ENCODE measurements at regions not wholly inside any gene's neighbourhood (a gene's known extent, or its start where the extent isn't known, plus 50 kb on each side); places are given as distances from the start of the nearest gene placed in this dataset.
"Not testable (repeated sequence)": the region's sequence is repeated elsewhere in the genome, so short reads cannot be mapped to it uniquely, and the experiment has no call there.

DNA sequence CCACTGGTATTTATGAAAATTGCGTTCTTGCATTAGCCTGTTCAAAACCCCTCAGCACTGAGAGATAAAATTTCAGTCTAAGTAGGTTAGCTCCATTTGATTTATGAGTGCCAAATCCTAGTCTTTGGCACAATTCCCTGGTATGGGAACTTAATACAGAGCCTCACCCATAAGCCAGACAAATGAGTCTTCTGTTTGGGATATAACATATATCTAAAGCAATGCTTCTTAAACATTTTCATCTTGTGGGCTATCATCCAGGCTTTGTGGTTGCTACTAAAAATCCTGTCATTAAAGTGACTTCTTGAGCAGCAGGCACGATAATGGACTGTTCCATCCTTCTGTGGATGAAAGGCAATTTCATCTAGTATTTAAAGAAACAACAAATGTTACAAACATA lies 419.5 kb upstream of the ACTBL2 start:
- DNase-seq (ENCODE audit: low read depth in 2 of 2): no peak

DNA sequence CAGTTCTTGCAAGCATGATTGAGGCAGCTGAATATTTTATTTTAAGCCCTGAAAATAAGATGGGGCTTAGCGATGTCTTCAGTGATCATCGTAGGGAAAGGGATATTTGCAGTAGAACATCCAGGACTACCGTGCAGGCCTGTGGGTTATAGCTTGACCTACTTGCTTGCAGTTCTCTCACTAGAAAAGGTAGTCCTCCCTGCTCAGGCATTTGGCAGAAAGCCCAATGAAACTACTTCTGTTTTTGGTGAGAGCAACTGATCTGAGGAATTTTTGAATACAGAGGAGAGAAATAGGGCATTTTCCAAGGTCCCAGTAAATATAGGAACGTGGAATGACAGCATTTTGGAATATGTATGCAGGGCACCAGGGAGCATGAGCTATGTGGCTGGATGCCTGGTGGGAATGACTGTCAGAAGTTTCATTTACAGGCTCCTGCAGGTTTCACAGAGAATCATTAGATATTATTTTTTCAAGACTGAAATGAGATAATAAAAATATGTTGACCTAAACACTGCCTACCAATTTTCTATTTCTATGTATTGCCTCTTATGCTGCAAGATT lies 417.9 kb upstream of the ACTBL2 start:
- DNase-seq (ENCODE audit: low read depth in 2 of 2): no peak

DNA sequence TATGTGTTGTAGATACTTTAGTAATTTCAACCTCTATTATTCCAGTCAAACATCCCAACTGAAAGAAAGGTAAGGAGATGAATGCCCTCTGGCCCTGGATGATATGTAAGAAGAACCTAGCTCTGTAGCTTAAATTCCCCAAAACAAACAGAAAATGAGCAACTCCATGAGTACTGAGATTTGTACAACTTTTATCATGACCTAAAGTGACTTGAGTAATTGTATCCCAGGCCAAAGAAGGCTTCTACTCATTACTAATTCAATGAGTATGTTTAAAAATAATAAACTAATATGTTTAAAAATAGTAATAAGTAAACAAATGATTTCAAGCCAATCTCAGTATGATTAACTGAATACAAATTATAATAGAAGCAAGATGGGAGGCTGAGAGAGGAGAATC lies 414.0 kb upstream of the ACTBL2 start:
- DNase-seq (ENCODE audit: low read depth in 2 of 2): no peak

DNA sequence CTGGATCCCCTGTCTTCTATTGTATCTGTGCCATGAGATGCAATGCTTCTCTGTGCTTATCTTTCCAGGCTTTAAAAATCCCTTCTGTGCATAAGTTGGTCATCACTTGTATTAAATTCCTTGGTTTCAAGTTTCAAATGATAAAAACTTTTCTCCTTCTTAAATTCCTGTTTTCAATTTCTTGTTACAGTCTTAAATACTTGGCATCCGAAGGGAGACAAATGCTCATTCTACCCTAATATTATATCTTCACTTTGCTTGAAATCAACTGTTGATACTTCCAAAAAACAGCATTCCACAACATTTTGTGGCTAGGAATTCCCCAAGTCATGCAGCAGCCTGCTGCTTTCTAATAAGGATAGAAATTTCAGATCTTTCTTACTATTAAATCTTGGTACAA lies 413.2 kb upstream of the ACTBL2 start:
- DNase-seq (ENCODE audit: low read depth in 2 of 2): no peak

DNA sequence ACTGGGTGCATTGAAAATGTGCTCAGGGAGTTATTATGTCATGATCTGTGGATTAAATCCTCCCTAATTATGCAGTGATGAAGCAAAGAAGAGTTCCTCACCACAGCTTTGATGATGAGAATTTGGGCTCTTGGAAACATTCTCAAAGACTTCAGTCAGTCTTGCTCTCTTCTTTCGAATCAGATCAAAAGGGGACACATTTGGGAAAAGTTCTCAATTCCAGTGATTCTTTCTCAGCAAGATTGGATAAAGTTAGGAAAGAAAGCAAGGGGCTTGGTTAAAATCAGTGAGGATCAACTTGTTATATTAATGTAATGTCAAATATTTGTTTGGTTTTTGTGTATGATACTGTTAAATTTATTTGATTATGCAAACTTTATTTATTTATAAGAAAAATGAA lies 411.3 kb upstream of the ACTBL2 start:
- DNase-seq (ENCODE audit: low read depth in 2 of 2): no peak

DNA sequence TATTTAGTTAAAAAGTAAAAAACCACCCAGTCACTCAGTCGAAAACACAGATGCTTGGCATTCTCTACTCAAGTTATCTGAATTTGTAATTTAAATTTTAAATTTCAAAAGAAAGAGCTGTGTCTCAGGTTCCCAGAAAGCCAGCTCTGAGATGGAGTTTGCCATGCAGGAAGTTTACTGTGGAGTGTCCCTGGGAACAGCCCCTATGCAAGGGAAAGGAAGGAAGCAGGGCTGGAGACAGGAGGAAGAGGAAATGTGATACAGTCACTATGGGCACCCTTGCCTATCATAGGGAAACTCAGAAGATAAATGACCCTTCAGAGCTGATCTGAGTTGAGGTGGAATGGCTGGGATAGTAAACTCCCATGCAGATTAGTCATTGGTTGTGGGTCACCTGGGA lies 408.8 kb upstream of the ACTBL2 start:
- DNase-seq (ENCODE audit: low read depth in 2 of 2): peak in 1 of 2 donors; percentile 2

DNA sequence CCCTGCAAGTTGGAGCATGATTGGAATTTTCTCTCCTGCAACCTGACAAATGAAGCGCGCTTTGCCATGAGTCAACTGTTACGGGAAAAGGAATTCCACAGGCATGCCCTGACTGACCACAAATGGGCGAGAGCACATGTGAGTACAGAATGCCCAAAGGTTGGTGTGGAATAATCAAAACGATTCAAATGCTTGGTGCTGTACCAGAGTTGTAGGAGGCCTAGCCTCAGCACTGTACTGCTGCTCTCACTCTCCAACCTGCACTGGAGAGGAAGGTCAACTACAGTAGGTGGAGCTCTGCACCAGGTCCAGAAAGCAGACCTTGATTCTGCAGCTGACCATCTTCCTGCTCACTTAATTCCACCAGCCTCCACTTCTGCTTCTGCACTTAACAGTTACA lies 406.9 kb upstream of the ACTBL2 start:
- DNase-seq (ENCODE audit: low read depth in 2 of 2): peak; percentile 43 to 76

DNA sequence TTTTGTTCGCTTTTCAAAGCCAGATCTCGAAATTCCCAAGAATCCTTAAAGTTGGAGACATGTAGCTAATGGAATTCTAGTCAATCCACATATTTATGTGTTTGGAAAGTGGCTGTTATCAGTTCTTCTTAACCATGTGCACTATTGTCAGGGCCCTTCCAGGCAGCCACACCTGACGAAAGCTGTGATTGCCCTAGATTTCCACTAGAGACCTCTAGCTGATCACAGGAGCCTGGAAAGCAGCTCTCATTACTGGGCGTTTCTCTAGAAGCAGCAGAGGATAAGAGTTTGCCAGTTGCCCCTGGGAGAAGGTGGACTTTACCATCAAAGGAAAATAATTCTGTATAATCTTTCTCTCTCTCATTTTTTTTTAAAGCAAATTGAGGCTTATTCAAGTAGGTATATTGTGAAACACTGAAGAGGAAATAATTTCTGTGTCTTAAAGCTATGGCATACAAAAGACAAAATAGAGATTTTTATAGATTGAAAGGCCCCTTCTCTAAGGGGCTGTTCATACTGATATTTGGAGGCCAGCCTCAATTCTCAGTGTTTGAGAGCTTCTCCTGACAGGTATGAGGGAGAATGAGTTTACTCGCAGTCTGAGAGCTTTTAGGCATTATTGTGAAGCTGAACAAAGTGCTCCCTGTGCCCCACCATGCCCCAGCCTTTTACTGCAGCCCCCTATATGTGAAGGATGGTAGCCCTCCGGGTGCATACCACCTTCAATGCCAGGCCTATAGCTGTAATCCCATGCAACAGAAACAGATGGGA lies 405.4 kb upstream of the ACTBL2 start:
- DNase-seq (ENCODE audit: low read depth in 2 of 2): peak; percentile 53 to 82

DNA sequence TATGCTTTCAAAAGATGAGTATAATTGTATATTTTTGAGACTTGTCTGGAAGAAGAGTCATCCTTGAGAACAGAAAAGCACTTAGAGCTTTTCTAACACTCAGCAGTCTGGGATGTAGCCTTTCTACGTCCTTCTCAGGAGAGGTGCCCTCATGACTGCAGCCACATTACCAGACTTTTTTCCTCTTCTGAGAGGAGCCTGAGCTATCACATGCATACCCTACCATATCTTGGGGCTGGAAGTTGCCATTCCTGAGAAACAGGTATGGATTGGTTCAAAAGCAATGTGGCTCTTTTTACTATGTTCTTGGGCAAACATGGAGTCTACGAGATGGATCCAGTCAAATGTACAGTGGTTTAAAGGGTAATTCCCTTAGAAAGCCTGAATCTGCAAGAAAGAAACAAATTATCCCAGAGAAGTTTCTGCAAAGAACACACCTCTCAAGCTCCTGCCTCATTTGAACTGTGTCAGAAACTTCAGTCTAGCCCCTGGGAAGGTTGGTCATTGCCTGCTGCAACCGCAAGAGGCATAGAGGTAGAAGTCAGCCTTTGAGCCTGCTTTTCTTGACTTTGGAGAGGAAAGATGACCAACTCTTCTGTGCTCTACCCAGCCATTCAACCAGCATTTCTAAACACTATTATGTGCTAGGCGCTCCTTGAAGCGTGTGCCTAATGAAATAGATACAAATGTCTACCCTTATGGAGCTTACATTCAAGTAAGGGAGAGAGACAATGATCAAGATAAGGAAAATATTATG lies 401.9 kb upstream of the ACTBL2 start:
- DNase-seq (ENCODE audit: low read depth in 2 of 2): no peak

DNA sequence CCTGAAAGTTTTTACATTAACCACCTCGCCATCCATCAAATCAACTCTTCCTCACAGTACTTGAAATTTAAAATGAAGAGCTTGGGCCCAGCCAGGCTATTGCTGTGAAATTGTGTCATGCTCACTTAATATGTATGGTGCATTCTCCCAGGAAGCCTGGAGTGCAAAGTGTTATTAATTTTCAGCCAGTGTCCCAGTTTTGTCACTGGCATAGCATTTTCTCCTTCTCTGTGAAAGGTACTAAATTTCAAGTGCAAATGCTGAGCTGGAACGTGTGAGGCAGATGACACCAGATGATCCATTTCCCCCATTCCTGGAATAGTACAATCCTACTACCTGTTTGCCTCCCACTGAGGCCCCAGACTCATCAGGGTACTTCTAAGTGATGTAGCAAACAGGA lies 397.6 kb upstream of the ACTBL2 start:
- DNase-seq (ENCODE audit: low read depth in 2 of 2): no peak

DNA sequence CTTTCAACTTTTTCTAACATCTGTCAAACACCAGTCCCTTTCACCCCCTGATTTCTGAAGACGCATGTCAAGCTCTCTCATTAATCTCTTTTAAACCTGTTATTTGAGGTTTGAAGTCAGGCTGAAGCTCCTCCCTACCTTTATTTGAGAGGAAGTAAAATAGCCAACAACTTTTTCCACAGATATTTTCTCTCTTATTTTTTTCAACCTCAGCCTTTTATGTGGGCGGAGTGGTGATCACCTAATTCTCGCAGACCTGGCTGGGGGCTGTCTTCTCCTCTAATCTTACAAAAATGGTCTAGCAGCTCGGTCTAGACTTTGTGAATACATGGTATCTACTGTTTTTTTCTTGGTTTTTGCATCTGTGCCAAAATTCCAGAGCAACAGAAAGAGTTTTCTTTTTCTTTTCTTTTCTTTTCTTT lies 395.7 kb upstream of the ACTBL2 start:
- DNase-seq (ENCODE audit: low read depth in 2 of 2): no peak

DNA sequence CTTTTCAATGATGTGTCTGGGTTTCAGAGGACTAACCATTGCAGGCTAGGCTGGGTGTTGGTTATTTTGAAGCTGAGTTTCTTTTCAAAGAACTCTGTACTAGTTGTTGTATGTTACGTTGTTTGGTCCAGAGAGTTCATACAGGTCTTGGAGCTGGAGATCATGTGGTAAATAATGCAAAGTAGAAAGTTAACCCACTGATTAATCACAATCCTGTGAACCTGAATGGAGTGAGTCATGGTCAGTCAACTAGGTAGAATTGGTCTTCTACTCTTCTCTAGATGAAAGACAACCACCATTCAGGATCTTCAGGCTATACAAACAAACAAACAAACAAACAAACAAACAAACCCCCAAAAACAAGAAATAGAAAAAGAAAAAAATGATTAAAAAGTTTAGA lies 388.9 kb upstream of the ACTBL2 start:
- no peak for DNase-seq (ENCODE audit: low read depth in 2 of 2)

DNA sequence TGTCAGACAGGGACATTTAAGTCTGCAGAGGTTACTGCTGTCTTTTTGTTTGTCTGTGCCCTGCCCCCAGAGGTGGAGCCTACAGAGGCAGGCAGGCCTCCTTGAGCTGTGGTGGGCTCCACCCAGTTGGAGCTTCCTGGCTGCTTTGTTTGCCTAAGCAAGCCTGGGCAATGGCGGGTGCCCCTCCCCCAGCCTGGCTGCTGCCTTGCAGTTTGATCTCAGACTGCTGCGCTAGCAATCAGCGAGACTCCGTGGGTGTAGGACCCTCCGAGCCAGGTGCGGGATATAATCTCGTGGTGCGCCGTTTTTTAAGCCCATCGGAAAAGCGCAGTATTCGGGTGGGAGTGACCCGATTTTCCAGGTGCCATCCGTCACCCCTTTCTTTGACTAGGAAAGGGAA lies 387.7 kb upstream of the ACTBL2 start:
- DNase-seq (ENCODE audit: low read depth in 2 of 2): not testable (repeated sequence)

DNA sequence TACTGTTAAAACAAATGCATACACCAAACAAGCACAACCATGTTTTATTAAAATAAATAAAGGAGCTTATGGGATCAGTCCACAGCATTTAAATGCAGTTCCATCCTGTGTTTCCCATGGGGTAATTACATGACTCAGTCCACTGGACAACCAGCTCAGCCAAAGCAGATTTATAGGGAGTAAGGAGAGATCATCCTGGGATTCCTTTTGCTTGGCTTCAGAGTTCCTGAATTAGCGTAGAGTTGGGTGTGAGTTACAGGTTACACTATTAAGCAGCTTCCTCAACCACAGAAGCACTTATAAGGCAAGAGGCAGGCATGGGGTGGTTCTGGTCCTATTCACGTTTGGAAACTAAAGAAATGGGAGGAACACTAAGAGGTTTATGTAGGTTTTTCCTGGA lies 381.1 kb upstream of the ACTBL2 start:
- DNase-seq (ENCODE audit: low read depth in 2 of 2): no peak

DNA sequence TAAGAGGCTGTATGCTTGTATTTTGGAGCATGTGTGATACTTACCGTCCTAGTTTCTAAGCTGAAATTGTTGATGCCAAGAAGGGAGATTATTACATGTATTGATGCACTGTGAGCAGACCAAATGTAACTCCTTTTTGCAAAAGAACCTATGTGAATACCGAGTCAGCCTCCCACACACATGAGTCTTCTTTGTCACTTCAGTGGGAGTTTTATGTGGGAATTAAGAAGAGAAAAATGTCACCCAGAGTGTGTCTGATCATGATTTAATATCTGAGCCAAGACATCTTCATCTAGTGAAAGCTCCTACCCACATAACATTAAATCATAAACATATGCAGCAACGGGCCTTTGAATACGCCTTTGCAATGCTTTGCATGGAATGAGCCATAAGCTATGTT lies 380.3 kb upstream of the ACTBL2 start:
- no peak for DNase-seq (ENCODE audit: low read depth in 2 of 2)

DNA sequence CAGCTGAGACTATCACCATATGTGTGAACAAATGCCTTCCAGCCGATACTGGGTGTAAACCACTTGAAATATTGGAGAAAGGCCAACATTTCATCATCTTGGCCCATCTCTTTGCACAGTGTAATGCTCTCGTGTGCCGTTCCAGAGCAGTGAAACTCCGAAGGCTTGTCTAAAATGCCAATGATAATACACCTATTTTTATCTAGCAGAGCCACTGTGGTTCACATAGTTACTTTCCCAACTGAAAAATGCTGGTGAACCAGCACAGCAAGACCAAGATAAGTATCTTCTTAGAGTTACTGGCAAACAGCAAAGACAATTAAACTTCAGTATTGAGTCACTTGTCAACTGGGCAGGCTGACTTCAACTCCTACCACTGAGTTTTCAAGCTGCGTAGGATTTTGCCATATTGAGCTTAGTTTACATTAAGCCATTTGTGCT lies 379.9 kb upstream of the ACTBL2 start:
- DNase-seq (ENCODE audit: low read depth in 2 of 2): no peak

DNA sequence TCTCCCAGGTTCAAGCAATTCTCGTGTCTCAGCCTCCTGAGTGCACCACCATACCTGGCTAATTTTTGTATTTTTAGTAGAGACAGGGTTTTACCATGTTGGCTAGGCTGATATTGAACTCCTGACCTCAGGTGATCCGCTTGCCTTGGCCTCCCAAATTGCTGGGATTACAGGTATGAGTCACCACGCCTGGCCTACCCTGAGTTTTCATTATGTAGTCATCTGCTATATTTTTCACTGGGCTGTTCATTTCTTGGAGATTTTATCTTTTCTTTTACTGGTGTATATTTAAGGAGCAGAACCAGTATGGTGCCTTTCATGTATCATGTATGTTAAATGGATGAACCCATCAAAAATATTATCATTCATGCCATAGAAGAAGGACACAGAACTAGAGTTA lies 377.0 kb upstream of the ACTBL2 start:
- no peak for DNase-seq (ENCODE audit: low read depth in 2 of 2)

DNA sequence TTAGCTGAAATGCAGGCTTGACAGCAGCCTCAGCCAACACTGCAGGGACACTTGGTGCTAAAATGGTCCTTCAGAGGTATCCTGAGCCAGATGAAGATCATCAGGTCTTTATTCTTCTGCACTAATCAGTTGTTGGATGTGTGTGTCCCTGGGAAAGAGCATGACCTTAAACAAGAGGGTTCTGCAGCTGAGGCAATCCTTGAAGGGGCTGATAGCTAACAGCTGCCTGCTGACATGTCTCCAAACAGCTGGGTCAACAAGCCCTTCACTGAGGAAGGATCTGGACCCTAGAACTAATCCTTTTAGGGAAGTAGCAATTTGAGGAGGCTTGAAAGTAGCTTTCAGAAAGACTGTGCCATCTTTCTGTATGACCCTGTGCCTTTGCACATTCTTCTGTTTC lies 376.3 kb upstream of the ACTBL2 start:
- no peak for DNase-seq (ENCODE audit: low read depth in 2 of 2)

DNA sequence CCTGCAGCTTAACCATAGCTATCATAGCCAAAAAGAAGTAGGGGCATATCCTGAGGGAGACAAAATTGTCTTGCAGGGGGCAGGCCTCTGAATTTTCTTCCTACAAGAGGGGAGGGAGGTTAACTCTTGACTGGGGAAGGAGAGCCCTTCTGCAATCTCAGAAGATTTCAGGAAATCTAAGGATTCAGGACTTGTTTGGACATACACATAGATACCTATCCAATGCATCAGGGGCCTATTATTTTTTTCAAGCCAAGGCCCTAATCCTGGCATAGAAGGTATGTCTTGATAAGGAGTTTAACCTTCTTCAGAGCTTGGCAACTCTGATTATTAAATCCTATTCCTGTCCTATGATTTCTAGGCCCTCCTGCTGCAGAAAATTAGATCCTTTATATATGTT lies 375.1 kb upstream of the ACTBL2 start:
- DNase-seq (ENCODE audit: low read depth in 2 of 2): no peak

DNA sequence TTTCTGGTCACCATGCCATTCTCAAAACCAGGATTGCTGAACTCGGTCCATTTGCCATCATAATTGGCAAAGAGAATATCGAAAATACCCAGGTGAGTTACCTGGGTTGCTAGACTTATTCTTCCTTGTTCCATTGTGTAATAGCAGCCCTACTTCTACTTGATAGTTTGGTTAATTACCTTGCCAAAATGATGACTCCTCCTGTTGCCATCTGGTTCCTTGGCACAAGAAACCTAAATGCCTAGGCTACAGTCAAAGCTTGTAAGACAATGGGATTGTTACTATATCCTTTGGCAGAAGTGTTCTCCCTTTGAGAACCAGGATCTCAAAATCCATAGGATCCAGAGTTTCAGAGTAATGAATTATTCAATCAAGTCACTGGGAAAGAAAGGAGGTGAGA lies 373.2 kb upstream of the ACTBL2 start:
- DNase-seq (ENCODE audit: low read depth in 2 of 2): no peak

DNA sequence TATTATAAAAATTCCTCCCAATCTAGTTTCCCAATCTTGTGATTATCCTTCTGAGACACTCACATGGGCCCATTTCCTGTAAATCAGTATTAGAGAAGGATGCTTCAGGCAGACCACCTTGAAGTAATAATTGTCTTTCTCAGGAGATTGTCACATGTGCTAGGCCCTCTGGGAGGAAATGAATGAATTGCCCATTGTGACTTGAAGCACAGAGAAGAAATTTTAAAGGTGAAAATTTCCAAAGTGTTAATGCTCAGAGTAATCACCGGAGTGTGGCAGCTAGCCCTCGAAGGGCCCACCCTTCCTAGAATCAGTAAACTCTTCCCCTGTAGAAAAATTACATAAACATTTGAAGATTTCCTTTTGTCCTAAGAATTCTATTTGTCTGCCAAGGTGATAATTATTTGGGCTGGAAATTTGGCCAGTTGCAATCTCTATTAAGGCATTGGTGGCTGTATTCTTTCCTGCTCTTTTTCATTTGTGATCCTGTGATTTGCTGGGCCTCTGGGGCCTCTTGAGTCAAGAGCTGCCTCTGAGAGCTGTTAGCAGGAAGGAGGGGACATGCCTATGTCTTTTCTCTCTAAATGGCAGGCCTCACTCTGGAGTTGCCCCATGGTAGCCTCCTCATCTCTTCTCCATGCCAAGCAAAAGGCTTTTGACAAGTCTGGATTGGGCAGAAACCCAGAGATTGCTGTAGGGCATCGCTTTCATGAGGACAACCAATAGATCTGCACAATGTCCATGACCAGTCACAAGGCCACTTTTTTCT lies 371.5 kb upstream of the ACTBL2 start:
- DNase-seq (ENCODE audit: low read depth in 2 of 2): no peak

DNA sequence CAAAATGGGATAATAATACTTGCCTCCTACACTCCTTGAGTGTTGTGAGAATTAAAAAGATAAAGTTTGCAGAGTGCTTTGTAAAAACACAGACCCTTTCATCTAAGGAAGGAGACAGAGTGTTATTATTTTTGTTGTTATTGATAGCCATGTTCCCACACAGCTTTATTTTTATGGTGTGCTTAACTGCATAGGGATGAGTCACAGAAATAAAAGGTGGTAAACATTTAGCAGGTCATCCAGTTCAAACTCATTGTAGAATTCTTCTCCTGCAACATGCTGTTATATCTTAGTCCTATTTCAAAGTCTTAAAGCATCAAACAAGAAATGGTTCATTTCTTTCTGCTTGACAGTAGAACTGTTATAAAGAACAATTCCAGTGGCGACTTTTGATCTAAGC lies 367.5 kb upstream of the ACTBL2 start:
- DNase-seq (ENCODE audit: low read depth in 2 of 2): peak in 1 of 2 donors; percentile 47
